Progenitor cell of endocrine pancreas (in vitro differentiated cells): ENCODE measurements at regions not wholly inside any gene's neighbourhood (a gene's known extent, or its start where the extent isn't known, plus 50 kb on each side); places are given as distances from the start of the nearest gene placed in this dataset.

Experiments
- DNase-seq: peaks from one replicate; pipeline ENCODE4 v3.0.0; 2021; ENCODE audit warnings: low spot score; ENCODE audit not compliant: unreplicated experiment
- H3K27ac Mint-ChIP-seq: 2 replicates; pipeline ENCODE4 v1.8.0; 2021; ENCODE audit warnings: mild to moderate bottlenecking, moderate library complexity, mixed read lengths
- H3K27me3 Mint-ChIP-seq: 2 replicates; pipeline ENCODE4 v1.8.0; 2021; ENCODE audit warnings: mixed read lengths
- H3K36me3 Mint-ChIP-seq: 2 replicates; pipeline ENCODE4 v1.8.0; 2022; ENCODE audit warnings: mixed read lengths; ENCODE audit not compliant: insufficient read depth
- H3K4me1 Mint-ChIP-seq: 2 replicates; pipeline ENCODE4 v1.8.0; 2021; ENCODE audit warnings: low read depth, mixed read lengths
- H3K4me3 Mint-ChIP-seq: 2 replicates; pipeline ENCODE4 v1.8.0; 2021; ENCODE audit warnings: low read depth, mild to moderate bottlenecking, moderate library complexity, mixed read lengths
- H3K9me3 Mint-ChIP-seq: 2 replicates; pipeline ENCODE4 v1.8.0; 2021; ENCODE audit warnings: low read depth, mixed read lengths
- TF ChIP-seq, protein P1 (sequence below): fragments of 200-600 bp; sonication (generic); IDR thresholded peaks from one replicate; pipeline ENCODE4 v1.5.0; 2021; ENCODE audit warnings: antibody characterized with exemption, mild to moderate bottlenecking; ENCODE audit not compliant: unreplicated experiment

GRCh38 chr12:85405781-85406522 is 125.9 kb downstream of the ALX1 start:
- Mint-ChIP-seq H3K4me3 (no peak overlapping the region), H3K9me3 (no peaks in the 10 kb centered on the region), H3K4me1 (peaks cover 3% of the 10 kb centered on the region), H3K27ac (no peak overlapping the region), H3K36me3 (no peaks in the 10 kb centered on the region), H3K27me3 (peaks cover 30% of the 10 kb centered on the region)
- no peak for DNase-seq
- TF ChIP-seq, protein P1, sequence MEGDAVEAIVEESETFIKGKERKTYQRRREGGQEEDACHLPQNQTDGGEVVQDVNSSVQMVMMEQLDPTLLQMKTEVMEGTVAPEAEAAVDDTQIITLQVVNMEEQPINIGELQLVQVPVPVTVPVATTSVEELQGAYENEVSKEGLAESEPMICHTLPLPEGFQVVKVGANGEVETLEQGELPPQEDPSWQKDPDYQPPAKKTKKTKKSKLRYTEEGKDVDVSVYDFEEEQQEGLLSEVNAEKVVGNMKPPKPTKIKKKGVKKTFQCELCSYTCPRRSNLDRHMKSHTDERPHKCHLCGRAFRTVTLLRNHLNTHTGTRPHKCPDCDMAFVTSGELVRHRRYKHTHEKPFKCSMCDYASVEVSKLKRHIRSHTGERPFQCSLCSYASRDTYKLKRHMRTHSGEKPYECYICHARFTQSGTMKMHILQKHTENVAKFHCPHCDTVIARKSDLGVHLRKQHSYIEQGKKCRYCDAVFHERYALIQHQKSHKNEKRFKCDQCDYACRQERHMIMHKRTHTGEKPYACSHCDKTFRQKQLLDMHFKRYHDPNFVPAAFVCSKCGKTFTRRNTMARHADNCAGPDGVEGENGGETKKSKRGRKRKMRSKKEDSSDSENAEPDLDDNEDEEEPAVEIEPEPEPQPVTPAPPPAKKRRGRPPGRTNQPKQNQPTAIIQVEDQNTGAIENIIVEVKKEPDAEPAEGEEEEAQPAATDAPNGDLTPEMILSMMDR, result no peak

DNA sequence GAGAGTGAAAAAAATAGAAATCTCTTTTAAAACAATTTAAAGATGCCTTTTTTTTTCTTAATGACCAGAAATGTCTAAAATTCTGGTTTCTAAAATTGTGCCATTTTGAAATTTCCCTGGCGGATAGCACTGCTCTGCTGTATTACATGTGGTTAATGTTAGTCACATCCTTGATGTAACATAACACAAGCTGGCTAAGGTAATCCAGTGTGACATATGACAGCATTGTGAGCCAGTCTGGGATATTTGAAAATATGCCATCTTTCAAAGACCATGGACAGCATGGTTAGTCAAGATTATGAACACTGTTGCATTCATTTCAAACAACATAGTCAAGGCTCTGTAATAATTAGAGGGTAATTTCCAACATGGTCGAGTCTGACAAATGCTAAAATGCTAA is 133.2 kb downstream of the ALX1 start:
- H3K4me3 Mint-ChIP-seq, result no peak overlapping the region
- no peaks in the 10 kb centered on the region for H3K4me1 Mint-ChIP-seq
- no peak overlapping the region for H3K27ac Mint-ChIP-seq
- TF ChIP-seq, protein P1, result no peak
- no peak for DNase-seq
- no peaks in the 10 kb centered on the region for H3K27me3 Mint-ChIP-seq
- no peaks in the 10 kb centered on the region for H3K36me3 Mint-ChIP-seq
- H3K9me3 Mint-ChIP-seq, result no peaks in the 10 kb centered on the region

DNA sequence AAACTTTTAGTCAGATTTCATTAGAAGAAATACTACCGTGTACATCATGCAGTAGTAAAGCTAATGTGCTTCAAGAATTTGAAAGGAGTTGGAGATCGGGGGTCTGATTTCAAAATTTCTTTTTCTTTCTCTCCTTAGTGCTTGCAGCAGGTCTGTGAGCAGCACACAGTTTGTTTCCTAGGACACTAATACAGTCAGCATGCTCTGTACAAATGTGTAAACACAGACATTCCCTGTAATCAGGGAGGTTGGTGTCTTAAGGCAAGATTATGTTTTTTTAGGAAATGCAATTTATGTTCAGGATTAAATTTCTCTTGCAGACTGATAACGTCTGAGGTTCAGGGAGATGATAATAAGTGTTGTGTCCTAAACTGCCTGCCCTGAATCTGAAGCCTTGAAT is 142.7 kb downstream of the ALX1 start:
- H3K4me1 Mint-ChIP-seq, result peaks cover 3% of the 10 kb centered on the region
- no peaks in the 10 kb centered on the region for H3K9me3 Mint-ChIP-seq
- TF ChIP-seq, protein P1, result no peak
- DNase-seq, result no peak
- H3K27me3 Mint-ChIP-seq, result peaks cover 11% of the 10 kb centered on the region
- no peak overlapping the region for H3K4me3 Mint-ChIP-seq
- H3K27ac Mint-ChIP-seq, result no peak overlapping the region
- no peaks in the 10 kb centered on the region for H3K36me3 Mint-ChIP-seq

GRCh38 chr12:85423947-85424346 is 143.9 kb downstream of the ALX1 start:
- DNase-seq, result no peak
- TF ChIP-seq, protein P1, result no peak
- Mint-ChIP-seq H3K4me1 (peaks cover 5% of the 10 kb centered on the region), H3K27me3 (peaks cover 19% of the 10 kb centered on the region), H3K27ac (no peak overlapping the region), H3K36me3 (no peaks in the 10 kb centered on the region), H3K4me3 (no peak overlapping the region), H3K9me3 (no peaks in the 10 kb centered on the region)

GRCh38 chr12:85424581-85425348 is 144.7 kb downstream of the ALX1 start:
- H3K36me3 Mint-ChIP-seq, result no peaks in the 10 kb centered on the region
- H3K4me1 Mint-ChIP-seq, result peaks cover 5% of the 10 kb centered on the region
- peak; percentile 12 for DNase-seq
- H3K4me3 Mint-ChIP-seq, result no peak overlapping the region
- no peak overlapping the region for H3K27ac Mint-ChIP-seq
- no peaks in the 10 kb centered on the region for H3K9me3 Mint-ChIP-seq
- TF ChIP-seq, protein P1, result peak; percentile 75
- peaks cover 19% of the 10 kb centered on the region for H3K27me3 Mint-ChIP-seq
